ENCODE measurements at regions not wholly inside any gene's neighbourhood (a gene's known extent, or its start where the extent isn't known, plus 50 kb on each side); places are given as distances from the start of the nearest gene placed in this dataset.
A peak's percentile ranks its signal among the peaks of the same experiment; 100 is the strongest.
"Not testable (repeated sequence)": the region's sequence is repeated elsewhere in the genome, so short reads cannot be mapped to it uniquely, and the experiment has no call there.

DNA sequence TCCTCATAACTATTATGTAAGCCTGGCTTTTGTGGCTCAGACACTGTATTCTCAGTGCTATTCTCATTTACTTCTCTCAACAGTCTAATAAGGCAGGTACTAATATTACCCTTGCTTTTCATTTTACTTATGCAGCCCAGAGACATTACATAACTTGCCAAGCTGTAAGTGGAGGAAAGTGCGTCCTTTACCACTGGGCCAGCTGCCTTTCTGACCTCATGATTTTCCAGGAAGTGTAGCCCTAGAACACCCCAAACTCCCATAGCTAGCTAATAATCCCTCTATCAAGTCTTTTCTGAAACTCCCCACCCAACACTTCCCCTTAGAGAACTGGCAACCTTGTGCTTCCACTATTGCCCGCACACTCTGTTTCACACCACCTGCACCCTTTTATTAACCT is 192.9 kb upstream of the HMHB1 start:
- DNase-seq, result no peak

GRCh38 chr5:143618141-143618540 is 193.8 kb upstream of the HMHB1 start:
- DNase-seq, result peak; percentile 7

GRCh38 chr5:143614831-143615230 is 197.1 kb upstream of the HMHB1 start:
- DNase-seq, result no peak

DNA sequence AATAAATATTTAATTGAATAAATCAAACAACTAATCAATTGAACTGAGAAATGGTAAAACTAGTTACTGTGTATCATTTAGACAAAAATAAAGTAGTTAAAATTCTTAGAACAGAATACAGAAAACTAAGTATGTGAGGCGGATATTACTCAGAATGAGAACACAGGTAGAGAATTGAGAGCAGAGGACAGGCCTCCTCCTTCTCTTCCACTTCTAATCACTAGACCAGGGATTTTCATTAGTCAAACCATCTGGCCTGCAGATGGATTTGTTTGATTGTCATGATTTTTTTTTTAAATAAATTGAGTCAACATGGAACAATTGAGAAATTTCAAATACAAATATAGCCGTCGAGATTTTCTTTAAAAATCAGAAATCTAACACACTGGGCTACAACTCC is 198.6 kb upstream of the HMHB1 start:
- DNase-seq, result no peak

DNA sequence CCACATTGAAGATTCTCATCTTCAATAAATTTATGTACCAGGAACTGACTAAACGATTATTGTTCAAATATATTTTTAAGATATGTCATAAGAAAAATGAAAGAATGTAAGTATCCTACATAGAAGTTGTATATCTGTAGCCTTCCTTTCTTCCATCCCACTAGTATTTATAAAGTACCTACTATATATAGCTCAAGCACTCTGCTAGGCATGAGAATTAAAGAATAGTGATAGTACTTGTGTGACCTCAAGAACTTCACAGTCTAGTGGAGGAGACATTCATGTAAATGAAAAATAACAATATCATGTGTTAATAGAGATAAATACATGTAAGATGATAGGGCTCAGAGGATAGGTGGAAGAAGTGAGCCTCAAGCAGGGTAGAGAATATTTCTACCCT is 201.0 kb upstream of the HMHB1 start:
- DNase-seq, result no peak

DNA sequence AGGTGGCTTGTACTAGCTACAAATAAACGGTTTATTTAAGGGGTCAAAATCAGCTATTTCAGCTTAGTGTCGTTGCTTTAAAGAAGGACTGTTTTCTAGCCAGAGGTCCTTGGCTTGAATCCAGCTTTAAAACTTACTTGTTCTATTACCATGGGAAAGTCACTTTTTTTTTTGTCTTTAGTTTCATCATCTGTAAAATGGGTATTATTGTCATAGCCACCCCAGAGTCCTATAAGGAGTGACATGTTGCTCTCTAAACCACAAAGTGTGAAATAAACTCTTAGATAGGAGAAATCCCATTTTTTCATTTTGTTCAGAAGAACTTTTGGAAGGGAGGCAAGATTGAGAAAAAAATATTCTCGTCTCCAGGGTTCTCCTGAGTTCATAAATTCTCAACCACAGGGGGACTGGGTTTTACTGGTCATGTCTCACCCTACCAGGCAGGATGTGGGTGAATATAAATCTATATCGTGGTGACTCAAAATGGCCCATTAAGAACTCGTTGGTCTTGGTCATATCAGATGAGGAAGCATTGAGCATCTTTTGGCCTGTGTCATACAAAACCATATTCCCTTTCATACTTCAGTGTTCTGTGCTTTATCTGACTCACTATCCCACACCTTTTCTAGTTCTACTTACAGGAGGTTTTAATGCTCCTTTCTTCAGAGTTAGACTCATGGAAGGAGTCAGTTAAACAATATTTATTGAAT is 202.7 kb upstream of the NR3C1 start:
- no peak for DNase-seq

- no peak for DNase-seq
Observed at GRCh38 chr5:143605403-143606005, 202.0 kb upstream of the NR3C1 start.

DNA sequence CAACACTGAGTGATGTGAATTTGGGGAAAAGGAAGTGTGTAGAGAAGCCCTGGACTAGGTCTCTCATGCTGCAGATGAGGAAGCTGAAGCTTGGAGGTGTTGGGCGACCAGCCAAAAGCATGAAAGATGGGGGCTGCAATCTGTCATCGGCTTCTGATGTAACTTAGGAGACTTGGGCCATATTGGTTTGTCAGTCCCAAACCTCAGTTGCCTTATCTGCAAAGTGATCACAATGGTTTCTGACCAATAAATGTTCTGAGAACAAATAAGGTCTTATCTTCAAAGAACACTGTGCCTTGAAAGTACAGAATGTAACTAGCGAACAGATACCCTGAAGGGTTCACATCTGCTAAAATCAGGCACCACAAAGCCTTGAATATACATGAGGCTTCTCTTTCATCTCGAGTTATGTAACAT is 198.4 kb upstream of the NR3C1 start:
- DNase-seq, result no peak

GRCh38 chr5:143601357-143601756 is 197.9 kb upstream of the NR3C1 start:
- no peak for DNase-seq

- DNase-seq, result no peak
Observed at GRCh38 chr5:143600396-143601075, 197.1 kb upstream of the NR3C1 start.

GRCh38 chr5:143599474-143599873 is 196.0 kb upstream of the NR3C1 start:
- no peak for DNase-seq

DNA sequence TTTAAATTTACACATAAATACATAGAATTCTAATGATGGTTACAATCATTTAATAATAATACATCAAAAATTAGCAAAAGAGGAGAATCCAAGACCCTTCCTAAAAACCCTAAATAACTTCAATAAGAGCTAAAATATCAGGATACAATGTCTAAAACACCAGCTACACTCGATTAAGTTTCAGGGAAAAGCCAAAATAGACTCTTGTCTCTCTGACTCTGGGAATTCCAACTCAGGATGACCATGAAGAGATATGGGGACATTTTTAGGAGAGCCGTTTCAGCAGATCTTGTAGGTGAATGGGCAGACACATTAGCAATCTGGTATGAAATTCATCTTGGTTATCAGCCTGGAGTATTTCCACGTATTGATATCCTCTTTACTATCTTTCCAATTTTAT is 193.3 kb upstream of the NR3C1 start:
- DNase-seq, result no peak

GRCh38 chr5:143594902-143595818 is 191.7 kb upstream of the NR3C1 start:
- no peak for DNase-seq

DNA sequence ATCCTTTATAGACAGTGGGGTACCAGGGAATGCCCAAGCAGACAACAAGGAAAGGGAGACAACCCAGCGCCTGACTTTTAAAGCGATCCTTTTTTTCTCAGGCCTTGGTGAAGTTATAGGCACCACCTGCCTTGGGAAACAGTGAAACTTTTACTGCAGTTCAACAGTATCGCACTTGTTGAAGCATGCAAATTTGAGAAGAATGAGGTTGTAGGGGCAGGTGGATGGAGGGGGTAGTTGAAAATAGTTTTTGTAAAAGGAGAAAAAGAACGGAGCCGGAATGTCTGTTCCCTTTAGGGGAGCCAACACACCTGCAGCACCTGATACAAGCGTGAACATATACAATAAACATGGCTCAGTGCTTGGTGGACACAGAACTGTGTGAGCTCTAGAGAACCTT is 190.2 kb upstream of the NR3C1 start:
- DNase-seq, result peak; percentile 12

DNA sequence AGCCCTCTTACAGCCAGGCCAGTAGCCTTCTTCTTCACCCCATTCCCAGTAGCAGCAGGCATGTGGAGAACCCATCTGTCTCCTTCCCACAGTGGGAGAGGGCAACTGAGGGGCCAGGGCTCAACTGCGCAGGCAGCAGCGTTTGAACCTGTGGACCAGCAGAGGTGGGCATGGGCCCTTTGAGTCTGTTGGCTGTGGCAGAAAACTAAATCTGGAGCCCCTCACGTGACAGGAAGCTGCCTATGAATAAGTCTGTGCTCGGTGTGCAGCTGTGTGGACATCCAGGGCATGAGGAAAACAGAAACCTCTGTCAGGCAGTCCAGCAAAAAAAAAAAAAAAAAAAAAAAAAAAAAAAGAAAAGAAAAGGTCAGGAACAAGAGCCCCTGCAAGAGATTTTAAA is 189.2 kb upstream of the NR3C1 start:
- no peak for DNase-seq

DNA sequence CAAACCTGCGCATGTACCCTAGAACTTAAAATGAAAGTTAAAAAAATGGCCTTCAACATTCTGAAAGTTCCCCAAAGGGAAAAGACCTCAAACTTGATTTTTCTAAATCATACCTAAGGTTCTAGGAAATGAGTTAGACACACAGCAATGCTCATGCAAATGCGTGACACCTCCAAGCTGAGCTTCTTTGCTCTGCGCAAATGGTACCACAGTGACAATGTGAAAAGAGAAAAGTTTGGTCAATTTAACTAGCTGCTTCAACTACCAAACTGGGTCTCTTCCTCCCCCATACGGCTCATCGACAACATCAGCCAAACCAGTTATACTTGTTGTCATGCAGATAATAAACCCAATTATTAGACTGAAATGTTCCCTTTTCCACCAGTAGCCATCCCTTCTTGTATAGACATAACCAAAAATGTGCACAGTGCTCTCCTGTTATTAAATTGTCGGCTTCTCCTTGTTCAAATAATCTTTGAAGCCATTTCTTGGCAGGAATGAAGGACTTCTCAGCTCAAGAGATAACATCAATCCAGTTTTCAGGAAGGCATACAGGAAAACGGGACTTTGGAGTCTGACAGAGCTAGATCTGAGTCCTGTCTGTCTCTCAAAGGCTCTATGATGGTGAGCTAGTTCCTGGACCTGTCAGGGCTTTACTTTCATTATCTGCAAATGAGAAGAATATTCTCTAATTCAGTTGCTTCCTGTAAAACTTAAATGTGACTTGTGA is 185.6 kb upstream of the NR3C1 start:
- DNase-seq, result no peak

- not testable (repeated sequence) for DNase-seq
Observed at GRCh38 chr5:143588121-143588520, 184.6 kb upstream of the NR3C1 start.

- no peak for DNase-seq
Observed at GRCh38 chr5:143586781-143587362, 183.4 kb upstream of the NR3C1 start.

GRCh38 chr5:143585970-143586369 is 182.5 kb upstream of the NR3C1 start:
- DNase-seq, result no peak

DNA sequence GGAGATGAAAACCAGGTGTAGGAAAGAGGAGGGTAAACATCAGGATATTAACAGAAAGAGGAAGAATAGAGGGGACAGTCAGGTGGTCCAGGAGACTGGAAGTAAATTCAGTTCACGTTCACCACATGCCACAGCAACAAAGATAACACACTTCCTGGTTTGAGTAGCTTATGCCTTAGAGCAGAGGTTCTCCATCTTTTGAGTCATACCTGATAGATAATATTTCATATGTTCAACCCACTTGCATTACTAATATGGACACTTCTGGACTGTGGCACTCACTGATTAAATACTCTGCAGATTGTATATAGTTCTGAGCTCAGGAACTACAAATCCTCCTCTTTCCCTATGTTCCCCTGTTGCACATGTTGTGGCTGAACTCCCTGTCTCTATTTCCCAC is 179.9 kb upstream of the NR3C1 start:
- no peak for DNase-seq

DNA sequence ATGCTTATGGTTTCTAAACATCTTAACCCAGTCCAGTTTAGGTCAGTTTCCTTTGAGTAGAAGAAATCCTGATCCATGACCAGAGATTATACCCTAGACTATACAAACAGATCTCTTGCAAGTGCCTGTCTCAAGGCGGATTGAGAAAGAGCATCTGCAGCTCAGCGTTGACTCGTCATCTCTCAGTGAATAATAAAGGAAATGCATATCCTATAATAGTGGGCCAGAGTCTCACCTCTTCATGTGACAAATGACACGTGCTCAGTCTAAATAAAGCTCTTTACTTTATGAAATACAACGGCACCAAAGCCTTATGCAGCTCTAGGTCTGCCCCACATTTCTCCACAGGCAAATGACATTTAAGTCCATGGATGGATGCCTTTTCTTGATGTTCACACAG is 179.4 kb upstream of the NR3C1 start:
- no peak for DNase-seq

DNA sequence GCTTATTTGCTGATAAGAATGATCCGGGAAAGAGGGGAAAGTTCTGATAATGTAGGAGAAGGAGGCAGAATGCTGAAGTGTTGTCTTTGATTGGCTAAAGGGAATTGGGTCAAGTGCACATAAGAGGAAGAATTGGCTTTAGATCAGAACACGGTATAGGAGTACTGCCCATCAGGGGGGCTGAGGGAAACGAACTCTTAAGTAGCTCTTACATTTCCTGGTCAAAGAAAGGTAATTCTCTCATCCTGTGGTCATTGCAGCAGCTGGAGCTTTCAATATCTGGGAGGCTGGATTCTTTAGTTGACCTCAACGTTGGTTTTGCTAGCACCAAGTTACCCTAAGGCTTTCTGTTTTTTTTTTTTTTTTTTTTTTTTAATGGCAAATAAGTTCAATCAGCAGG is 178.7 kb upstream of the NR3C1 start:
- no peak for DNase-seq
